ENCODE measurements at regions not wholly inside any gene's neighbourhood (a gene's known extent, or its start where the extent isn't known, plus 50 kb on each side); places are given as distances from the start of the nearest gene placed in this dataset.

DNA sequence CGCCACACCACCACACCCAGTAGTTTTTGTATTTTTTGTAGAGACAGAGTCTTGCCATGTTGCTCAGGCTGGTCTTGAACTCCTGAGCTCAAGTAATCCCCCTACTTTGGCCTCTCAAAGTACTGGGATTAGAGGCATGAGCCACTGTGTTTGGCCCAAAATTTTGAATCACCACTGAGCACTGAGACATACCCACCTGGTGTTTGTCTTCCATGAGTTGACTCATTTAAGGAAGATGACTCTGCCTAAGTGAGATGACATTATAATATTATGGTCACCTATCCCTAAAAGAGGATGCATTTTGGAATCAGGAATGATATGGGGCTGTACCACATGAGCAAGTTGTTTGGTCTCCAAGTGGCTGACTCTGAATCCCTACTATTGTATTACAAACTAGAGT is 54.6 kb upstream of the RNF217 start:
- Histone ChIP-seq H3K4me2 (ENCODE audit: low read length) (no peak overlapping the region), H3K36me3 (ENCODE audit: insufficient read depth, low read length) (no peaks in the 10 kb centered on the region), H3F3A (ENCODE audit: insufficient read depth, low read length, poor library complexity, severe bottlenecking) (no peaks in the 10 kb centered on the region), H3K9ac (ENCODE audit: low read length) (no peak overlapping the region), H4K20me1 (ENCODE audit: insufficient read depth) (no peaks in the 10 kb centered on the region), H3K4me3 (ENCODE audit: low read length) (no peak overlapping the region), H3K27ac (ENCODE audit: low read length) (no peak overlapping the region), H3K9me2 (ENCODE audit: insufficient read depth, low read length) (no peaks in the 10 kb centered on the region), H2AFZ (ENCODE audit: low read depth, low read length) (no peak overlapping the region), H3K9me3 (ENCODE audit: low read length) (no peaks in the 10 kb centered on the region), H3K79me2 (replicated peaks; ENCODE audit: insufficient read depth, low read length) (no peaks in the 10 kb centered on the region), H3K27me3 (ENCODE audit: insufficient read depth, low read depth, low read length) (no peaks in the 10 kb centered on the region)
- TF ChIP-seq, protein P1, sequence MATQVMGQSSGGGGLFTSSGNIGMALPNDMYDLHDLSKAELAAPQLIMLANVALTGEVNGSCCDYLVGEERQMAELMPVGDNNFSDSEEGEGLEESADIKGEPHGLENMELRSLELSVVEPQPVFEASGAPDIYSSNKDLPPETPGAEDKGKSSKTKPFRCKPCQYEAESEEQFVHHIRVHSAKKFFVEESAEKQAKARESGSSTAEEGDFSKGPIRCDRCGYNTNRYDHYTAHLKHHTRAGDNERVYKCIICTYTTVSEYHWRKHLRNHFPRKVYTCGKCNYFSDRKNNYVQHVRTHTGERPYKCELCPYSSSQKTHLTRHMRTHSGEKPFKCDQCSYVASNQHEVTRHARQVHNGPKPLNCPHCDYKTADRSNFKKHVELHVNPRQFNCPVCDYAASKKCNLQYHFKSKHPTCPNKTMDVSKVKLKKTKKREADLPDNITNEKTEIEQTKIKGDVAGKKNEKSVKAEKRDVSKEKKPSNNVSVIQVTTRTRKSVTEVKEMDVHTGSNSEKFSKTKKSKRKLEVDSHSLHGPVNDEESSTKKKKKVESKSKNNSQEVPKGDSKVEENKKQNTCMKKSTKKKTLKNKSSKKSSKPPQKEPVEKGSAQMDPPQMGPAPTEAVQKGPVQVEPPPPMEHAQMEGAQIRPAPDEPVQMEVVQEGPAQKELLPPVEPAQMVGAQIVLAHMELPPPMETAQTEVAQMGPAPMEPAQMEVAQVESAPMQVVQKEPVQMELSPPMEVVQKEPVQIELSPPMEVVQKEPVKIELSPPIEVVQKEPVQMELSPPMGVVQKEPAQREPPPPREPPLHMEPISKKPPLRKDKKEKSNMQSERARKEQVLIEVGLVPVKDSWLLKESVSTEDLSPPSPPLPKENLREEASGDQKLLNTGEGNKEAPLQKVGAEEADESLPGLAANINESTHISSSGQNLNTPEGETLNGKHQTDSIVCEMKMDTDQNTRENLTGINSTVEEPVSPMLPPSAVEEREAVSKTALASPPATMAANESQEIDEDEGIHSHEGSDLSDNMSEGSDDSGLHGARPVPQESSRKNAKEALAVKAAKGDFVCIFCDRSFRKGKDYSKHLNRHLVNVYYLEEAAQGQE (IDR thresholded peaks at IDR 0.05; ENCODE audit: borderline replicate concordance), result no peak
- TF ChIP-seq SMC3 (conservative IDR thresholded peaks at IDR 0.05; ENCODE audit: poor library complexity), result no peak
- TF ChIP-seq POLR2AphosphoS5 (IDR thresholded peaks at IDR 0.05), result no peak
- TF ChIP-seq EZH2 (IDR thresholded peaks at IDR 0.05; ENCODE audit: borderline replicate concordance, insufficient read depth, low read length, poor library complexity, severe bottlenecking), result no peak

Measured in neural cell (in vitro differentiated cells).